ENCODE measurements at regions not wholly inside any gene's neighbourhood (a gene's known extent, or its start where the extent isn't known, plus 50 kb on each side); places are given as distances from the start of the nearest gene placed in this dataset.

- DNase-seq (ENCODE audit: low read depth, low spot score), result no peak
Observed at GRCh38 chr15:85976986-85977385, 102.7 kb upstream of the AGBL1 start.

- no peak for DNase-seq (ENCODE audit: low read depth, low spot score)
Observed at GRCh38 chr15:85977586-85977985, 102.1 kb upstream of the AGBL1 start.

GRCh38 chr15:85979929-85980328, 99.7 kb upstream of the AGBL1 start:
- no peak for DNase-seq (ENCODE audit: low read depth, low spot score)

- no peak for DNase-seq (ENCODE audit: low read depth, low spot score)
Observed at GRCh38 chr15:85980946-85981345, 98.7 kb upstream of the AGBL1 start.

GRCh38 chr15:85984241-85984640, 95.4 kb upstream of the AGBL1 start:
- DNase-seq (ENCODE audit: low read depth, low spot score), result no peak

- DNase-seq (ENCODE audit: low read depth, low spot score), result no peak
Observed at GRCh38 chr15:85986116-85986515, 93.6 kb upstream of the AGBL1 start.

- no peak for DNase-seq (ENCODE audit: low read depth, low spot score)
Observed at GRCh38 chr15:85986741-85987140, 92.9 kb upstream of the AGBL1 start.

GRCh38 chr15:85988741-85989140, 90.9 kb upstream of the AGBL1 start:
- no peak for DNase-seq (ENCODE audit: low read depth, low spot score)

GRCh38 chr15:85992224-85992623, 87.4 kb upstream of the AGBL1 start:
- DNase-seq (ENCODE audit: low read depth, low spot score), result no peak

GRCh38 chr15:85993116-85993515, 86.6 kb upstream of the AGBL1 start:
- no peak for DNase-seq (ENCODE audit: low read depth, low spot score)

- no peak for DNase-seq (ENCODE audit: low read depth, low spot score)
Observed at GRCh38 chr15:85997618-85998017, 82.1 kb upstream of the AGBL1 start.

- DNase-seq (ENCODE audit: low read depth, low spot score), result no peak
Observed at GRCh38 chr15:85999658-86000057, 80.0 kb upstream of the AGBL1 start.

GRCh38 chr15:86001200-86001599, 78.5 kb upstream of the AGBL1 start:
- DNase-seq (ENCODE audit: low read depth, low spot score), result no peak

- no peak for DNase-seq (ENCODE audit: low read depth, low spot score)
Observed at GRCh38 chr15:86002444-86002843, 77.2 kb upstream of the AGBL1 start.

- DNase-seq (ENCODE audit: low read depth, low spot score), result no peak
Observed at GRCh38 chr15:86004061-86004460, 75.6 kb upstream of the AGBL1 start.

- DNase-seq (ENCODE audit: low read depth, low spot score), result no peak
Observed at GRCh38 chr15:86006546-86006945, 73.1 kb upstream of the AGBL1 start.

- DNase-seq (ENCODE audit: low read depth, low spot score), result no peak
Observed at GRCh38 chr15:86009727-86010126, 69.9 kb upstream of the AGBL1 start.

- no peak for DNase-seq (ENCODE audit: low read depth, low spot score)
Observed at GRCh38 chr15:86010398-86010797, 69.3 kb upstream of the AGBL1 start.

- DNase-seq (ENCODE audit: low read depth, low spot score), result no peak
Observed at GRCh38 chr15:86010891-86011290, 68.8 kb upstream of the AGBL1 start.

- no peak for DNase-seq (ENCODE audit: low read depth, low spot score)
Observed at GRCh38 chr15:86014016-86014415, 65.7 kb upstream of the AGBL1 start.

GRCh38 chr15:86016750-86017149, 62.9 kb upstream of the AGBL1 start:
- no peak for DNase-seq (ENCODE audit: low read depth, low spot score)

- no peak for DNase-seq (ENCODE audit: low read depth, low spot score)
Observed at GRCh38 chr15:86018679-86019078, 61.0 kb upstream of the AGBL1 start.

GRCh38 chr15:86021281-86022264, 58.1 kb upstream of the AGBL1 start:
- DNase-seq (ENCODE audit: low read depth, low spot score), result no peak
